GM18508 (cell line): ENCODE measurements at regions not wholly inside any gene's neighbourhood (a gene's known extent, or its start where the extent isn't known, plus 50 kb on each side); places are given as distances from the start of the nearest gene placed in this dataset.

Experiments
- ATAC-seq: cut with Tn5 transposase; IDR thresholded peaks from one replicate; pipeline ENCODE4 v1.9.1; 2021; ENCODE audit warnings: moderate number of reproducible peaks; ENCODE audit not compliant: insufficient read depth, unreplicated experiment

DNA sequence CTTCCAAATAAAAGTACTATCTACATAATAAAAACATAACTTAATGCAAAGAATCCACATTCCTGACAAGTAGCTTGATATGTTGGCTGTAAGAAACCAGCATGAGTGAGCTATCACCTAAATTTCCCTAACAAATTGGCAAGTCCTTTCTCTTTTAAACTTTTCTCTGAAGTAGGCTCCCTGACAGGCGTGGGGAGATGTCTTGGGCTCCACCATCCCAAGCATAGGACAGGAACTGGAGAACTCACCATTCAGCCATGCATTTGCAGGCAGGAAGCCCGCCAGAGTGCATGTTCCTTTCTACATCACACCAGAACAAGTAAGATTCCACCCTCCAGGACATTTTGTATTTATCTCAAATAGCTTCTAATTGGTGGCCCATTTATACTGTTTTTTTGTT lies 921.9 kb upstream of the CELF4 start:
- ATAC-seq, result no peak

DNA sequence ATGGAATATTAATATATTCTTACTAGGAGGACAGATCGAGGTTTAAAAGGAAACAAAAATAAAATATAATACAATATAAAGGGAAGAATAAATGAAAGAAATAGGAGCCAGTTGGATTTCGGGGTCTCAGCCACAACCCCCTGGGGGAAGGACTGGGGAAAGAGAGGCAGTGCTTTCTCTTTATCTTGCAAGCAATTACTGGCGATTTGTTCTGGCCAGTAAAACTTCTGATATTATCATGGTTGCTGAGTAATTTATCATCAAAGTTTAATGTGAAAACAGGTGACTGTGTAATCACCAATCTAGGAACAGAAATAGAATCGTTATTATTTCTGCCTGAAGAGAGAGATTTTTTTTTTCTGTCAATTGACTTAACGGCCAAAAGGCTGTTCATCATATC lies 917.7 kb upstream of the CELF4 start:
- ATAC-seq, result no peak

DNA sequence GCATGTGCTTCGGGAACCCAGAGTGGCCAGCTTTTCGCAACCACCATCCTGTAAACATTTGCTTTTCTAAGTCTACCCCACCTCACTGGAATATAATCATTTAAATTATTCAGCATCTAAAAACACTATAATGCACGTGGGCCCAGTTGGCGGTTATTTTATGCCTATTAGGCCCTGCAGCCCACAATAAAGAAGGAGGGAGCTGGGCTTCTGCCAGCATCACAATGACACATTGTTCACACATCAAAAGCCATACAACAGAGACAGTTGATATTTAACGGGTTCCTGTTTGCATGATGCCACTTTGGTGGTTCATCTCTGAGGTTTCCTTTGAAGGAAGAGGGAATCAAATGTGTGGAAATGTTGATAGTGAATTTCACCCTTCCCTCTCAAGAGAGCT lies 916.0 kb upstream of the CELF4 start:
- ATAC-seq, result no peak

DNA sequence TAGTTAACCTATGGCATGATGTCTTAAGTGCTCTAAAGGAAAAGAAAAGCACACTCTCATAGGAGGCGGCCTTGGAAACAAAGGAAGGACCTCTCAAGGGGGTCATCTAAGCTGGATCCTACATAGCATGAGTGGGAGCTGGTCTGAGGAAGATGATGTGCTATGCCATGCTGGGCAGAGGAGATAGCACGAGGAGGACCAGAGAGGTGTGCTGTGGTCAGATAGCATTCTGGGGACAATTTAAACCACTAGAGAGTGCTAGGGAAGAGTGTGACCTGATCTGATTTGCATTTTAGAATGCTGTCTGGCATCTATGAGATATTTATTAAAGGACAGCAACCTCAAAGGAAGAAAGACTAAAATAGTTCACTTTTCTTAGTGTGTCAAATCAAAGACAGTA lies 910.1 kb upstream of the CELF4 start:
- no peak for ATAC-seq

DNA sequence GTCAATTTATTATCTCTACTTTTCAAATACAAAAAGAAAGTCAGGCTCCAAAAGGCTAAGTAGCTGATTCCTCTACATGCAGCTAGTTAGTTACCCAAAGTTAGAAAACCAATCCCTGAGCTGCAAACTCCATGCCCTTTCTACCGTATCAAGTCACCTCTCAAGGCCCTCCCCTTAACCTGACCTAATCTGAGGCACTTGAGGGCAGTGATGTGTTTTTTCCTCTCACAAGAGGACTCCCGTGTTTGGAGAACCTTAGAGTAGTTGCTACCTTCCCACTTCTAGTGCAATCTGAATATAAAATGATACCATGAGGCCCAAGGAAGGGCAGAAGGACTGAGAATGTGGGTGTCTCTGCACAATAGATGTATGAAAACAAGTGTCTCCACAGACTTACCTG lies 907.9 kb upstream of the CELF4 start:
- no peak for ATAC-seq

DNA sequence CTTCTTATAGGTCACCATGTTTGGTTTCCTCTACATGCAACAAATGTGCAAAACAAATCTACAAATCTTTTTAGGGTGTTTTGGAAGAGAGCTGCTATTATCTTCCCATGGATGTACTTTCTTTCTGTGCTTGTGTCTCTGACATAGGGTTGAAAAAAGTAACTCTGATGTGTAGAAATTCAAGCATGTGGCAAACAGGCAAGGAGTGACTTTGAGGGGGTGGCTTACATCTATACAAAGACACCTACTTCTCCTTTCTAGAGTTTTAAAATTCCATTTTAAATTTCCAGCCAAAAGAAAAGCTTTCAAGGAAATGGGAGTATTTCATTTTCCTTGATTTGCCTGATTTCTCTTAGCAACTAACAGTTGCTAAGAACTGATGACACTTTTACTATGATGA lies 904.8 kb upstream of the CELF4 start:
- ATAC-seq, result no peak

DNA sequence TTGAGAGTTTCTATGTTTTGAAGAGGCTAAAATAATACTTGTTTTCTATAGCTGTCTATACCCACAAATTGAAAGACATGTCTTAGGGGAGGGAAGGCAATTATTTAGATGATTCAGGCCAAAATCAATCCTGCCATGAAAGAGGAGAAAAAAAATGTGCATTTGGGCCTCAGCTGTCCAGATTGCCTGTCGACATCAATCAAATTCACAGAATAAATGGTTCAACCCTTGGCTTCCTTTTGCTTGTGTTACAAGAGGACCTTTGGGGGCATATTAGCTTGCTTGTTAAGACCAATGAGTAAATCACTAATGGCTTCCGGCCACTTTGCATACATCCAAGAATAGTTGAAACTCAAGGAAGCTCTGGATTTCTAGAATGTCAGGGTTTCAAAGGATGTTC lies 900.8 kb upstream of the CELF4 start:
- ATAC-seq, result no peak

DNA sequence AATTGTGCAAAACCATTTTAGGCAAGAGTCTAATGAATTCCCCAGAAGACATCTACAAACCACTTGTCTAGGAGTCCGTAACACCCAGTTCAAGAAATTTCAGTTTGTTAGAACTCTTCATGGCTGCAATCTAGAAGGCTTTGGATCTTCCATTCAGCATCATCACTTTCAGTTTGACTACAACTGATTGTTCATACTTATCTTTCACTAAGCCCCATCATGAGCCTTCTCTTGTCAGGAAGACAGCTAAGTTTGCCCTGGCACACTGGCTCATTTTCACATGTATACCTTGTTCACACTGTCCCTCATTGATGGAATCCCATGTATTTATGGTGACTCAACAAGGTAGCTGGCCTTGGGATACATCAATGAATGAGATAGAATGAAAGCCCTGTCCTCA lies 898.4 kb upstream of the CELF4 start:
- ATAC-seq, result no peak

DNA sequence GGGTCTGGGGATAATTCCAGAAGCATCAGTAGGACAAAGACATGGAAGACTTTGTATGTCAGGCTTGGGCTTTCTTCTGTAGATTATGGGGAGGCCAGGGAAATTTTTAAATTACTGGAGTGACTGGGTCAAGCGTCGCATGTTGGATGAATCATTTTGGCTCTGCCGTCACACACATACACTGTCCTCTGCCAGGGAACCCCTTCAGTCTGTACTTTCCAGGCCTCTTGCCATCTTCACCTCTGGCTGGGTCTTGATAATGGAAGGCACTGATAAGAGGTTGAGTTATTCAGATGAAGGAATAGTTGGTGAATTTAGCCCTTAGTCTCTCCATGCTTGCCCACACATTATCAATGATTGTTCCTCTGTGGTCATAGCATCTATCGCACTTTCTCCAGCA lies 895.1 kb upstream of the CELF4 start:
- ATAC-seq, result no peak

DNA sequence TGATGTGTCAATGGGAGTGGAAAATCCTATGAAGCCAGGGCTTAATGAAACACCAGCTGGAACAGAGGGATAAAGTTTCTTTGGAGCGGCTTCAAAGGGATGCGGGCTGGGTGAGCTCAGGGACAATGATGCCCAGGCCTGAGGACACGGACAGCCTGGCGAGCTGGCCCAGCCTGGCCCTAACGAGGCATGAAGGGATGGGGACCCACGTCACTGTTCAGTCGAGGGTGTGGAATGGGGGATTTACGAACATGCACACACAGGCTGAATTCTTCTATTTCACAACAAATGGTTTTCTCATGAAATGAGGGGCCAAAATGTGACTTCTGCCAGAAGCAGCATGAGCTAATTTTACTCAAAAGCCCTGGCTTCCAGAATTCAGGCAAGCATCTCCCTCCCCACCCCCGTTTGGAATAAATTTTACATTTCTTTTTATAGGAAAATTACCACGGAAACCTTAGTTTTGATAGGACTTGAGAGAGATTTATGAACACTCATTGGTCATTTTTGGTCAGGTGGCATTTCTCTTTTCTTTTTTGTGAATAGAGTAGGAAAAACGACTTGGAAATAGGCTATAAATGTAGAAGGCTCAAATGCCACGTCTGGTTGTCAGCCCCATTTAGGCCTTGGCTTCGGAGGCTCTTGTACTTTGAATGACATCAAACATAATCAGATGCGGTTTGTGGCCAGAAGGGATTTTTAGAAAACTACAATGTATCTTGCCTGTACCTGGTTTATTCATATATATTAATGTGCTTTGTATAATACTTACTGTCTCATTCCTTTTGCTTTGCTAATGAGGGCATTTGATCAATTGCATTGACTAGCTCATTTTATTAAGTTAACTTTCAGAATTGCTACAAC lies 893.8 kb upstream of the CELF4 start:
- no peak for ATAC-seq

DNA sequence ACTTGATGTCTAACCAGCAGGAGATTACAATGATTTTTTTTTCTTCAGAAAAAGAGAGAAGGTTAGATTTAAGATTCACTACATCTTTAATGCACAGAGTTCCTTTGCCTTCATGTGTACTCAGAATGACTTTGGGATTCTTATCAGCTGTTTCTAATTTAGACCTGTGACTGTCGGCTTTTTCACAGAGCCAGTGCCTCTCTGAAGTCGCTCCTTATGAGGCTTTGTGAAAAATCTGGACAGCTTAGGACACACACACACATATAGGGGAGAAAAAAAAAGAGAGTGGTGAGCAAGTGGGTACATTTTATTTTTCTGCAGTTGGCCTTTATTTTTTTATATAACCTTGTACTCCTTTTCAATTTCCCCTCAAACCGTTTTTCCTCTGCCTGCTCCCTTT lies 893.1 kb upstream of the CELF4 start:
- ATAC-seq, result no peak

DNA sequence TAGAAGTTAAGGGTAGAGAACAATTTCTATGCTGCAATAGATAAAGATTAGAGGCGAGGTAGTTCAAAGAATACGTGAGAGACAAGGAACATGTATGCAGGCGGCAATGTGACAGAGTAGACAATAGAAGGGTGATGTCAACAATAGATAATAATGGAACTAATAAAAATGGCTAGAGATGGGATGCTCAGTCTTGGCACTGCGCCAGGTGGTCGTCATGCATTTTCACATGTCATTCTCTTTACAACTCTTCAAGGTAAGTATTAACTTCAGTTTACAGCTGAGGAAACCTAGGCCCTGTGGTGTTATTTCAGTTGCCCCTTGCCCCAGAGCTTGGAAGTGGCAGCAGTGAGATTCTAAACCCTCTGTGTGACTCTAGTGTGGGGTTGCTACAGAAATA lies 890.7 kb upstream of the CELF4 start:
- ATAC-seq, result no peak

DNA sequence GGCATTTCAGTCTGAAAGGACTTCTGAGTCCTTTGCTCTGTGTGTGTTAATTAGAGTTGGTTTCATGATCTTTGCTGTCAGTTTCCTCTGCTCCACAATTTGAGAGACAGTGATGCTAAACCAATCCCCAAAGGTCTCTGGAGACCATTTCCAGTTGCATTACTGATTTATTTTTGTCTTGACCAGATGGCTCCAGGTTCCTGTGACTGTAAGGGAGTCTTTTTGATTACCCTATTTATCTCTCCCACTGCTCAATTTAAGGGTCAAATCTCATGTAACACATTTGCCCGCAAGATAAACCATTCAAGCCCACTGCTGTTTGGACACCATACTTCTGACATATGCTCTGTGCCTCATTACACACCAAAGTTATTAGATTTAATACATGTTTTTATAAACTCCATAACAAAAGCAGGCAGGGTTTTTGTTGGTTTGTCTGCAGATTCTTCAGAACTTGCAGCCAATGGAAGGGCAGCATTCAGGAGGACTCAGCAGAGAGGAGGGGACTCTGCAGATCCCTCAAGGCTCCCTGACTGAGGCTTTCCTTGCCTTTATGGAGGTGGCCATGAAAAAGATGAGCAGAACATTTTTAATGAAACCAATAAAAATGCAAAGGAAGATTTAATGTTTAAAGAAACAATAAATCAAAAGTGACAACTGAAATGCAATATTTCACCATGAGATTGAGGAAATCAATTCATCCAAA lies 889.3 kb upstream of the CELF4 start:
- no peak for ATAC-seq

DNA sequence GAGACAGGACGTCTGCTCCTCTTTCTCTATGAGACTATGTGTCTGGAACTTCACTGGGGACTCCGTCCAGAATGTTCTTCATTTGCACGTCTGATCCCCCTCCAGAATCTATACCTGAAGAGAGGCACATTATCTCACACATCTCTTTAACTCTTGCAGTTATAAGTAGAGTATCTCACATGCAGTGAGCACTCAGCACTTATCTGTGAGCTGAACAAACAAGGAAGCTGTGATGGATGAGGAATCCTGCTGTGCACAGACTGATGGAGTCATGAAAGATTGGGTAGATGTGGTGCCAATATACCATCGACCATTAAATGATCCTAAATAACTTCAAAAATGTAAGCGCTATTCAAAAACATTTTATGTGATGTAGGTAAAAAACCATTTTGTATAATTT lies 888.3 kb upstream of the CELF4 start:
- ATAC-seq, result no peak

DNA sequence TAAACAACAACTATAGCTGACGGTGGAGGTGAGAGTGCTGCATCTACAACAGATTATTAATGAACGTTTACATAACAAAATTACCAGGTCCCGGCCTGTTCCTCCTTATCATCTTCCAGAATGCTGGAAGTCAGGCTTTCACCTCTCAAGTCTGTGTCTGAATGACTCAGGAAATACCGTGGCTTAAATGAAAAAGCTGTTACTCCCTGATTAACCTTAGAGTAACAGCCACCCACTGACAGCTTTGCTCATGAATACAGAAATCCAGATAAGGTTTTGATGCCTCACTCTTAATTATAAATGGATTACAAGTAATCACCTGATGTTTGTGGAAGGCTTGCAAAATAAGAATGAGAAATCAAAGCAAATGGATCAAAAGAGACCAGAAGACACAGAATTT lies 885.3 kb upstream of the CELF4 start:
- ATAC-seq, result no peak

DNA sequence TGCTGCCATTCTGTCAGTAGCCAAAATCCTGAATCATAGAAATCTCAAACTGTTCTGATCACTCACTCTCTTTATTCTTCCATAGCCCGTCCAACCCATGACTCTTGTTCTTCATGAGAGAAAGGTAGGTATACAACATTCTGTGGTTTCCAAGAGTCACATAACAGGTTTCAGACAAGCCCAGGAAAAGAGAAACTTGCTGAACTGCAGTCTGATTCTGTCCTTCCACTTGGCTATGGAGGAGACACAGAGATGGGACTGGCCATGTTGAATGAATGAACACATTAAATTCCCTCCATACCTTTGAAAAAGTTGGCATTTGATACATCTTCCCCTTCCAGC lies 880.2 kb upstream of the CELF4 start:
- no peak for ATAC-seq

DNA sequence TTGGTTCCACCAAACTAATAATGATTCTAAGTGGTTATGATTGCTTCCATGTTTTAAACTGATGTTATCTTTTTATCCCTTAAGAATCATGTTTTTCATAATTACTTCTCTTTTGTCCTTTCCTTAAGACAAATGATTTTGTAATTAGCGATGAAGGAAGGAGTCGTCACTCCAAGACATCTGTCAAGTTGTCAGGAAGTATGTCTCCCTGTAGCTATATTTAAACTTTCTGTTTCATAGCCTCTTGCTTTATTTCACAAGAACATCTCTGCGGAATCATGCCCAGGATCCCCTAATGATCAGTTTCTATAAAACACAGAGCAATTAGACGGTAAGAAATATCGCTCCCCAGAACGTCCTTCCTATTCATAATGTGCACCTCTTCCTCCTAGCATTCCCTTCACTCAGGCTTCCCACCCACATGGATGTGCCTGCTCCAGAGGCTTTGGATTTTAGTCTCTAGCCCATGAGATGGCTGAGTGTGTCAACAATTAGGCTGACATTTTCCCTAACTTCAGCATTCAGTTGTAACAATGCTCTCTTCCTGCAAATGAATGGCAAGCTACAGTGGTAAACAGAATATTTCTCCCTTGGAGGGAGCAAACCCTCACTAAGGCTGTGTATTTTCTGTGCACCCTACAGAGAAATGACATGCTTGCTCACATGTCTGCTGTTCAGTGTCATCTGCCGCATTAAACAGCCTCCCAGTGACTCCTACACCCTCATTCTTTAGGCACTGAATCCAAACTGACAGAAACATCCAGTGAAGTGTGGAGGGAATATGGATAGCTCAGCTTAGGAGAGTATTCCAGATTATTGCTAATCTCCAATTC lies 879.6 kb upstream of the CELF4 start:
- no peak for ATAC-seq

DNA sequence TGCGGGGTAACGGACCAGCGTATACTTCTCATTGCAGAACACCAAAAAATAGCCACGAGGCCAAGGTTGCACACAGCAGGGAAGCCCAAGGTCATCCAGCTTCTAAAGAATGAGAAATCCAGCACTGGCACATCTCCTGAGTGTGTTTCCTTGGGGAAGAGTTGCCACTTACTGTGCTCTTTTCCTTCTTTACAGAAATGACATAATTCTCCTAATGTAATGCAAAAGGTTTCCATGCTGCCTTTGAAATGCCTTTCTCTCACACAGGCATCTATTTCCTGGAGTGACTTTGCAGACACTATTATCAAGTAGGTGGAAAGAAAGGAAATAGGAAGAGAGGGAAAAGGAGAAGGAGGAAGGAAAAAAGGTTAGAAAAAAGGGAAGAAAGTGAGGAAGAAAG lies 862.1 kb upstream of the CELF4 start:
- no peak for ATAC-seq

DNA sequence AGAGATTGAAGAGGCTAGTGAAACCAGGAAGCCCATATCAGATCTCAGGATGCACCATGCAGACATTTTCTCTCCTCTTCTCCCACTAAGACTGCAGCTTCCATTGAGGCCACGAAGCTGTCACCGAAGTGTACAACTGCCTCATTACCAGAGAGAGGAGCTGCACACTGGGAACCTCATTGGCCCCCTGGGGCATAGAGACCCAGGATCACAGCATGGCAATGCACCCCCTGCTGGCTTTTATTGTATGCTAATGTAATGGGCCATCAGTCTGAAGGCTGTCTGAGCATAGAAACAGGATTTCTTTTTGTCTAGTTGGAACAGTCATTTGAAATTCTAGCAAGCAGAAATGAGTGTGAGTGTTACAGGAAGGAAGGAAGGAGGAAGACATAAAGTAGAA lies 861.6 kb upstream of the CELF4 start:
- no peak for ATAC-seq

DNA sequence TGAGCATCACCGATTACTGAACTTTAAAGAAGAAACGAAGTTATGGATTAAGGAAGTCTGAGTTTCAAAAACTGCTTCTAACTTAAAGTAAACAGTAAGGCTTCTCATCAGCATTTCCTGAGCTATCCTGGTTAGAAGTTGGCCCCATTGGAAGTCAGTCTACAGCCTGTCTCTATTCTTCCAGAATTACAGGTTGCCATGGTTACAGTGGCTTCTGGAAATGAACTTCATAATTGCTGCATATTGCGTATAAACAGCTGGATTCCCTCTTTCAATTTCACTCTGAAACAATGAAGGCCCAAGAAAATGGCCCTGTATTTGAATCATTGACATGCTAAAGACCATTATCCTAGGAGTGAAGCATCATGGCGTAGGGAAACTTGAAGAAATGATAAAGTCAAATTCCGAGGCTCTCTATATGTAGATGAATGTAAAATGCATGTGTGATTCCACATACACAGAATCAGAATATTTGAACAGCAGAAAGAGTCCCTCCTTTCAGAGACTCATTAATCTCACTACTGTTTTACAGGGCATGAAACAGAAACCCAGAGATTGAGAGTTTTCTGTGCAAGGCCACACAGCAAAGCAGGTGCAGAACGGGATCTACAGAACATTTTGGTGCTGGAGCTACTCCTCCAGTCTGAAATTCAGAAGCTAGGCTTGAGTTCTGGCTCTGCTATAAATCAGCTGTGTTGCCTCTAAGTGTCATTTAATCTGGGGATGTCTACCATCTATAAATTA lies 856.4 kb upstream of the CELF4 start:
- no peak for ATAC-seq

DNA sequence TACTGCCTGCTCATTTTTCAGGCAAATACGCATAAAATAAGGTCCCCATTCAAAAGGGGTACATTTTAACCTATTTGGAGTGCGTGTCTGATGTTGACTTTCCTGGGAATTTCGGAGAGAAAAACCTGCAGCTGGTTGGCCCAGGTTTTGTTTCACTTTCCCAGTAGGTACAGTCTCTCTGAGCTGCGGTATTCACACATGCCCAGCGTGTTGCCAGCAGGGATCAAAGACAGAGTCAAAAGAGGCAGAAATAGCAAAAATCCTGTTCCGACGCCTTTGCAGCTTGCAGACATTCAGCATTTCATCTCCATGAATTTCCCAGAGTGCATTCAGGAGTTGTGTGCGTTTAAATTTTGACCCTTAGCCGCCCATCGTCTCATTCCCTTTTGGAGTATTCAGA lies 855.4 kb upstream of the CELF4 start:
- no peak for ATAC-seq
